ENCODE measurements at regions not wholly inside any gene's neighbourhood (a gene's known extent, or its start where the extent isn't known, plus 50 kb on each side); places are given as distances from the start of the nearest gene placed in this dataset.
A peak's percentile ranks its signal among the peaks of the same experiment; 100 is the strongest.

DNA sequence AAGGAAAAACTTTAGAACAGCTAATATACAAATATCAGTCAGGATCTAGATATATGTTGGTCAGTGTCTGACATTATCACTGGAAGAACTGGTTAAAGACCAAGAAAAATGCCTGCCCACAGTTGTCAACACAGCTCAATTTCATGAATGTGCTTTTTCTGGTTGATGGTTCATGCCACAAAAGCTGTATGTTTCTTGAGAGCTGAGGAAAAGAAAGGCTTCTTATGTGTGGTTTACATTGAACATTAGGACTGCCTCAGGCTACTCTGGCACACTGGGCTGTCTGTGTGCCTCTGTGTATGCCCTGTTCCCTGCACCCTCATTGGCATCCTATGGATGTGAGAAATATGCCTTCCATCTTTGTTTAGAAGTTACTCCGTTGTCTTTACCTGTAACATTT, 218.8 kb upstream of the RGS6 start:
- DNase-seq (ENCODE audit: extremely low read depth, low read depth): no peak

DNA sequence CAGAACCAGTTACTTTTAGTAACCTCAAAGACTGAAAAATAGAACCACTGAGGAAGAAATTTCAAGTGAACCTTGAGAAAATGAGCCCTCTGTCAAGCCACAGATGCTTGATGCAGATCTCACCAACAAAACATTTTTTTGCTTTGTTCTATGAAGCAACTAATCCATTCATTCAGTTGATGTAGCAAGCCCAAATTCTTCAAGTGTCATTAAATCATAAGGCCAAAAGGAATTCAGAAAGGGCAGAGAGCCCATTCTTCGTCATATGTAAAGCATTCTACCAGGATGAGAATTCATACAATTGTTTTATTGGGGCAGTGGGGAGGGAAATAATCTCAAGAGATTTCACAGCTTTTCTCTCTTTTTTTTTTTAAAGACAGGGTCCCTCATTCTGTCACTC, 218.0 kb upstream of the RGS6 start:
- no peak for DNase-seq (ENCODE audit: extremely low read depth, low read depth)

DNA sequence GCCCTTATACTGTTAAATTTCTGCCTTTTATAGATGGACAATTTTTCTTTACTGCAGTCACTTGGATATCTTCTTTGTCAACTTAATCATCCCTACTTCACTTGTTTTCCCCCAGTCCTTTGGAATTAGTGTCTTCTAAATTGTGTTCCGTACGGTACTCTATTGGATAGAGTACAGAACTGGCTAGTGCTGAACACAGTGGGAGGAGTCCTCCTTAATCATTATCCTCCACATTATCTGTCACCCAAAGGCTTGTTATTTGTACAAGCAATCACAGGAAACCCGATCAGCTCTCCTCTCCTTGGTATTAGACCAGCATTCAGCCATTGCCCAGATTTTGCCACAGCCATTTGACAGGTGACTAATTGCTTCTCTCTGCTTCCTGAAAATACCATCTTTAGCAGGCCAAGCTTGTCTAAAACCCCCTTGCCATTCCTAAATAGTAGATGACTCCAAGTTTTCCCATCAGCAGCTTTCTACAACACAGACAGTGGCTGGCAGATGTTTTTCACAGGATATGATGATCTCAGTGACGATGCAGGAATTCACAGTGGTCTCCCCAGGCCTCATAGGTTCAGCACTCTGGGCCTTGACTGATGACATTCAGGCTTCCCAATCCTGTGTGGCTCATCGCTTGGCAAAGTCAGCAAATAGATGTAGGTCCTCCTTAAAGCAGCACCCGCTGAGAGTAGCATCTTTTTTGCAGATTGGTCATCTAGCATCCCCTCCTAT, 216.0 kb upstream of the RGS6 start:
- DNase-seq (ENCODE audit: extremely low read depth, low read depth): no peak

DNA sequence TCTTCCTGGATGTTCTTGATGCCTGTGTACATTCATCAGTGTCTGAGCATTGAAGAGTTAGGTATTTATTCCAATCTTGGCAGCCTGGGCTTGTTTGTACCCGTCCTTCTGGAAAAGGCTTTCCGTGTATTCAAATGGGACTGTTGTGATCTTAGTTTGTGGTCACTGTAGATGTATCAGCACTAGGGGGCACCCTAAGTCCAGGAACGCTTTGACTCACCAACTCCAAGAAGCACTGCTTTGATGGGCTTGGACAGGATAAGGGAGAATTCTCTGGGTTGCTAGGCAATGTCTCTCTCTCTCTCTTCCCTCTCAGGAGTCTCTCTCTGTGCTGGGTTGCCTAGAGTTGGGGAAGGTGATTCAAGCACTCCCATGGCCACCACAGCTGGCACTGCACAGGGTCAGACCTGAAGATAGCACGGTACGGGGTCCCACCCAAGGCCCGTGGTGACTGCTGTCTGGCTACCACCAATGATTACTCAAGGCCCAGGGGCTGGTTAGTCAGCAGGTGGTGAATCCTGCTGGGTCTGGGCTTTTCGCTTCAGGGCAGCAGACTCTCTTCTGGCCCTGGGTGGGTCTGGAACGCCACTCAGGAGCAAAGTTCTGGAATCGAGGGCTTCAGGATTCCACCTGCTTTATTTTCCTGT, 211.1 kb upstream of the RGS6 start:
- peak; percentile 51 for DNase-seq (ENCODE audit: extremely low read depth, low read depth)

DNA sequence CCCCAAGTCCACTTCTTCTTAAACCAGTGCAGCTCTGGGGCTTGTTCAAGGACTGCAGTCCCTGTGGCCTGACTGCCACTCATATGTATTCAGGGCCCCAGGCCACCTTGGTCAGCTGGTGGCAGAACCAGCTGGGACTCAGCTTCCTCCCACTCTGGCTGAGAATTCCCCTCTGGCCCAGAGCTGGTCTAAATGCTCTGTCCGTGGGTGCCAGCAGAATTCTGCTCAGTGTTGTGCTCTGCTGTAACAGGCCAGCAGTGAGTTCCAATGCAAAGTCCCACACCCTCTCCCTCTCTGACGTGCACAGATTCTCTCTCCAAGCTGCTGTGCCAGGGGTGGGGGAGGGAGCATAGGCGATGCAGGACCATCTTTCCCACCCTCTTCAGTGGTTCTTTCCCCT, 210.4 kb upstream of the RGS6 start:
- DNase-seq (ENCODE audit: extremely low read depth, low read depth): no peak

DNA sequence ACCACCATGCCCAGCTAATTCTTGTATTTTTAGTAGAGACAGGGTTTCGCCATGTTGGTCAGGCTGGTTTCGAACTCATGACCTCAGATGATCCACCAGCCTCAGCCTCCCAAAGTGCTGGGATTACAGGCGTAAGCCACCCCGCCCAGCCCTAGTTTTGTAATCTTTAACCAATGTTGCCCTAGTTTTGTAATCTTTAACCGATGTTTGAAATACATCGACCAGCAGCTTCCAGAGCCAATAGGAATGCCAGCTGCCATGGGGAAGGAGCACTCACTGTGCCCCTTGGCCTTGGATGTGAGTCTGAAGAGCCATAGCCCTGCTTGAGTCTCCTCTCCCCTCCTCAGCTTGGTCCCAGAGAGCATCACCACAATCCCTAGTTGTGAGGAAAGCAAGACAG, 209.3 kb upstream of the RGS6 start:
- no peak for DNase-seq (ENCODE audit: extremely low read depth, low read depth)

DNA sequence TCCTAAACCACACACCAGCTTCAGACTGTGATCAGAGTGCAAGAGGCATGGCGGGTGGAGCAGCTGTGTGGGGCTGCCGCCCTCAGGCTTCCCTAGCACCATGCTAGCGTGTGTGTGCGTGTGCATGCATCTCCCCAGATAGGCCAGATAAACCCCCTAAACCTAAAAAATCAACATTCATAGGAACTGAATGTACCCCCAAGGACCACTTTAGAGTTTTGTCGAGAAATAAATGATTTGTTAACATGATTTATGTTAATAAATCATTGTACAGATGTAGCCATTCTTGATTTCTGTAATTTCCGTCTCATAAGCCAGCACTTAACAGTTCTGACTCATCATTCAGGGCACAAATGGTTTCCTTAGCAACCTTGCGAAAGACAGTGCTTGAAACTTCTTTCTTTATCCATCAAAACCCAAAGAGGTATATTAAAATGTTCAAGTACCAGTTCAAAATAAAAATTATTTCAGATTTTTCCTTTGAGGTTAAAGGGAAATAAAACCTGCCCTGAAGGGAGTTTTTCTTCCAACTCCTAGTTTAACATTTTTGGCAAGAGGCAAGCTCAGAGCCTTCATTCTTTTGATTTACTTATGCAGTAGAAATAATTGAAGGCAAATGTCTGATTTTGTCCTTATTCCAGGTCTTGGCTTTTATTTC, 206.2 kb upstream of the RGS6 start:
- no peak for DNase-seq (ENCODE audit: extremely low read depth, low read depth)

DNA sequence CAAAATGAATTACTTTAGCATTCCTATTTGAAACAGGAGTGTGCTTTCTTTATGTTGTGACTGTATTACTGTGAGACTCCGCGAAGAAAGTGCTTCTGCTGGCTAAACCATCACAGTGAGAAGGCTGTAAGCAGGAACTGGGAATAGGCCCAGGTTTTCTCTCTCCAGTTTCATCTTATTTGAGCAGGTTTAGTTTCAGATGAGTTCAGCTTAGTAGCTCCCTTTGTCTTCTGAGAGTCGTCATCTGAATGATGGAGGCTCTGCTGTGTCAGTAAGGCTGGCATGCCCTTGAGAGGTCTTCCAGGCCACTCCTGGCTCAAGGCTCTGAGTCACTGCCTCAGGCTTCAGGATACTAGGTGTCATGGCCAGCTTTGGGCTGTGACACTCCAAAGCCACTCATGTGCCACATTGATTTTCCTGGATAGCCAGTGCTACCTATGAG, 205.6 kb upstream of the RGS6 start:
- DNase-seq (ENCODE audit: extremely low read depth, low read depth): no peak

DNA sequence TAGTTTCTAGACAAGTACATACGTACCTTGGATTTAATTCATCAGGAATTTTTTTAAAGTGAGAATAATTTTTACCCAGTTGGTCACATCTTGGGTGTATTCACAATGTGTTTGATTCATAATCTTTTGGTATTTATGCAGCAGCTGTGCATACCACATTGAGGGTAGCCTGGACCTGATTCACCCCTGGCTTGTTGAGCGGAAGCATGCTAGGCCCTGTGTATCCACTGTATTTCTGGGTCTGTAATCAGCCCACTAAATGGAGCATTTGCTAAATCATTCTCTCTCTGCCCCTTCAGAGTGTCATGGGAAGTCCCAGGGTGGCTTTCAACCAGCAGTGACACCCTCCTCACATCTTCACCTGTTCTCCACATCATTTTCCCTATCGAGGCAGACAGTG, 203.8 kb upstream of the RGS6 start:
- no peak for DNase-seq (ENCODE audit: extremely low read depth, low read depth)

DNA sequence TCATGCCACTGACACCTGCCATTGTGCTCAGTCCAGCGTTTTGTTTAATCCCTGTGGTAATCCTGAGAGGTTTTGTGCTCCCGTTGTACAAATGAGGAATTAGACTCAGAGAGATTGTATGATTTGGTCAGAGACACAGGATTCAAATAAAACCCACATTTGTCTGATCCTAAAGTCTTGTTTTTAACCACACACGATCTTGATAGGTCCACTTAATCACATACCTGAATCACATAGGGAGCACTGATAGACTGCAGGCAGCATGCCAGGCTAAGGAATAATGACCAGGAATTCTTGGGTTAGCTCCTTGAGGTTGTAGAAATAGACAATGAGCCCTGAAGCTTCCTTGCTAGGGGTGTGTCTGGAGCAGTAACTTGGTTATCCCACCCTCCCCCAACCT, 202.6 kb upstream of the RGS6 start:
- DNase-seq (ENCODE audit: extremely low read depth, low read depth): no peak

DNA sequence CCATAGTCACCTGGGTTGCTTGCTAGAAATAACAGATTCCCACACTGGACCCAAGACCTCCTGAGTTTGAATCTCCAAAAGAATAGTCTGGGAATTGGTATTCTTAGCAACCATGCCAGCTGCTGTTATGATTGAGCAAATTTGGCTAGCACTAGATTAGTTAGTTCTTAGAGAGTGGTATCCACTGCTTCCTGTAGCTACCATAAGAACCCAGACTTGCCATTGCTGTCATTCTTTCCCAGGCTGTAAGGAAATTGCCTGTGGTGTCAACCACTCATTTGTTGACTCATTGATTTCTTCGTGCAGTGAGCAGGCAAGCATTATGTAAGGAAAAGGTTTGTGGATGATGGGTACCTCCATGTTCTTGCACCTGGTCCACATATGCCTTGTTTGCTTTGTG, 201.8 kb upstream of the RGS6 start:
- DNase-seq (ENCODE audit: extremely low read depth, low read depth): no peak

DNA sequence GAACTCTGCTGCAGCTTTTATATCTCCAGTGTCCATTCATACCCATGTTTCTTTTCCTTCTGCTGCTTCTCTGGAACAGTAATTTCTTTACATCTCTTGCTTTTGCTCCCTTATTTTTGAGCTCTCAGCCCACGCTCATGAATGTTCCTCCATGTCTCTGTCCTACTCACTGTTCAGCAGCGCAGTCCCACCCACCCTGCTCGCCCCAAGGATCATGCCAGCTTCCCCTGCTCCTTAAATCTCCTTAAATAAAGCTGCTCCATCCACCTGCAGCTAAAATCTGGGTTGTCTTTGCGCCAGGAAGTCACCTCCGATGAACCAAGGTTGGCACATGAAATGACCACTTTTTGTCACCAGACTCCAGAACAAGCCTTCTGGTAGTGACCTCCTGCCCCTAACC, 201.1 kb upstream of the RGS6 start:
- no peak for DNase-seq (ENCODE audit: extremely low read depth, low read depth)

DNA sequence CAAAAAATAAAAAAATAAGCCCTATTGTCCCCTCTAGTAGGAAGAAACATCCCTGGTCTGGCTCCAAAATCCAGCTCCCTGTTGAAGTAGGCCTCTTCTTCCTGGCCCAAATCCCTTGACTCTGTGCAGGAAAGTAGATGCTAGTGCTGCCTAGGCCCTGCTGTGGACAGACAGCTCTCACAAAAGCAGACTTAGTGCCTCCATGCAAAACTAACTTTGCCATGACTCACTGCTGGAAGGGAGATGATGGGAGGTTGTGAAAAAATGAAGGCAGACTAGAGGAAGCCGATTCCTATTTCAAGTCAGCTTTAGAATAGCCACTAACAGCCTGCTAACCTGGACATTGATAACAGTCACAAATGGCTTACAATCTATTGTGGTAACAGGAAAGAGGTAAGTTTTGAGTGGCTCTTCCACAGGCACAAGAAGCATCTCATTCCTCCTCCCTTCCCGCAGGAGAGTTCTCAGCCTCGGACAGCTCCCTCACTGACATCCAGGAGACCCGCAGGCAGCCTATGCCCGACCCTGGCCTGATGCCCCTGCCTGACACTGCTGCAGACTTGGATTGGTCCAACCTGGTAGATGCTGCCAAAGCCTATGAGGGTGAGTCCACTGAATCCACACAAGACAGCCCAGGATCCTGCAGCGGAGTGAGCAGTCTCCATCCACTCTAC, 198.9 kb upstream of the RGS6 start:
- no peak for DNase-seq (ENCODE audit: extremely low read depth, low read depth)

DNA sequence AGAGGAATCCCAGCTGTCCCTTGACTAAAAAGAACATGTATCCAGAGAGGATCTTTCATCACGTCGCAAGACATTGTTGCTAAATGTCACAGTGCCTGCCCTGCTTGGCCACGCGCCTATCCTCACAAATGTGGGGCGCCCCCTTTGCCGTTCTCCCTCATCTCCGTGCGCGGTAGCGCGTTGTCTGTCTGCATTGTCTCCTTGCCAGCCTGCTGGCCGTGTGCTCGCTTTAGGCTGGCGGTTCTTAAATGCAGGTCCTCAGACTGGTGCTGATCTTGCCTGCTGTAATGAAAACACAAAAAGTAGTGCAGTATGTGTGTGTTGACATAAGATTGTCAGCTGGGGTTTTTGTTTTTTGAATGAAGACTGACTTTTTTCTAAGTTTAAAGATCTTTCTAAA, 198.2 kb upstream of the RGS6 start:
- DNase-seq (ENCODE audit: extremely low read depth, low read depth): no peak

DNA sequence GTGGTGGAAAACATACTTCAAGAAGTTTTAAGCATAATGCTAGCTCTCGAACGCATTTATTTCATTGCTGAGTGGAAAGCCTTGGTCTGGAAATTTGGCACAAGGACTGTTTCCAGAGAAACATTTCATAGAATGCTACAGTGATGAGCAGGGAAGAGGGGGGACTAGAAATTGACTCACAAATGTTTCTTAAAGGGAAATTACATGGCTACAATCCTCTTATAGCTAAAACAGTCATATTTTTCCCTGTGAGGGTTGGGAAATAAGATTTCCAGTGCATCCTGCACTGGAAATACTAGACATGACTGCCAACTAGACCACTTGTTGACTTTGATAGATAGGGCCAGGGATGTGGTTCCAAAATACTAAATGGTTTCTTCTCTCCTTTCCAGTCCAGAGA, 197.3 kb upstream of the RGS6 start:
- no peak for DNase-seq (ENCODE audit: extremely low read depth, low read depth)

DNA sequence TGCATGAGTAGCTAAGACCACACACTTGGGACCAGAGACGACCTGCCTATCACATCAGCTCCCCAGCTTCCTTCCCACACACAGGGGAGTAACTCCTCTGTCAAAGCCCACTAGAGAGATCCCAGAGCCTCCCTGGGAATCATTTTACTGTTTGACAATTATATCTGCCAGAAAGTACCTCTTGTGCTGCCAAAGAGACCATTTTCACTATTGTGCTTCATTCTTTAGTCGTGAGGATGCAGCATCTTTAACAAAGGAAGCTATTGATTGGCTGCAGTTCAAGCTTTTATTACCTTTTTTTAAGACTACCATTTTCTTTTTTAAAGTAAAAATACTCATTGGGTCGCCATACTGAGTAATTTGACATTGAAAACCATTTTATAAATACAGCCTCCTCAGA, 194.5 kb upstream of the RGS6 start:
- no peak for DNase-seq (ENCODE audit: extremely low read depth, low read depth)

DNA sequence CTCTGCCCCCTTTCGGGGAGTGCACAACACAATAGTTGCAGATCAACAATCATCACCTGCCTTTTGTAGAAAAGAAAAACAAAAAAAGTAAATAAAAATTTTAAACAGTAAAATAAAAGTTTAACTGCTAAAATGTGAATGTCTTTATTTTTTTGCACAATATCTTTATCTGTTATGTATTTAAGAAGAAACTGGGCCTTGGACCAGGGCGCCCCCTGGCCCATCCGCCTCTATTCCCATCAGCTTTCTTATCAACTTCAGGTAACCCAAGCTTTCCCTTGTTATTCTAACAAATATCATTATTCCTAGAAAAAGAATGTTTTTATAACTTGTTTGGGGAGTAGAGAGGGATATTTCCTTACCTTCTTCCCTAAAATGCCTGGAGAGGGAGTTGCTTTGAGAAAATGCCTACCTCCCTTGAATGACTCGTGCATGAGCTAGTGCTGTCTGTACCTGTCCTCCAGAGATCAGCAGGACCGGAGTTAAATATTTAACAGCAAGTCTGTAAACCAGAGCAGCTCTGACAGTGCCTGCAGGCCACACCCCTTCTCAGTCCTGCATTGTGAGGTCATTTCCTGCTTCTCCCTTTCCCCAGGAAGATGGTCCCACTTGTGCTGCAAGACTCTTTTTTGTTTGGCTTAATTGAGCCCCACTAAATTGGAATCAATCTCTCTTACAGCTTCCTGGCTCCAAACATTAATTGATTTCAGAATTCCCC, 192.8 kb upstream of the RGS6 start:
- no peak for DNase-seq (ENCODE audit: extremely low read depth, low read depth)

DNA sequence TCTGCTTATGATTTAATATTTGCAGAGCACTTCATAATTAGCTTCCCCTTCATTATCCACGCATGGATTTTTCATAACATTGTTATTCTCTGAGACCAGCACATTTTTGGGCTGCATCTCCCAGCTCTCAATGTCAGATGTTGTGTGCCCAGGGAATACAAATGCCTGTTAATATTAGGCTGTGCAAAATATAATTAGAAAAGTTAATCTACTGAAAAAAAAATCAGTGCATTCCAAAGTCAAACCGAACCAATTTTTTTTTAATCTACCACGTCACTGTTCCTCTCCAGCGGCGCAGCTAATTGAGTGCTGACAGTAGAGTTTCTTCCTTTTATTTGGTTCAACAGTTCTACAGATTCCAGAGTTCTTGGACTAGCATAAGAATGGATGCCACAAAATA, 191.0 kb upstream of the RGS6 start:
- no peak for DNase-seq (ENCODE audit: extremely low read depth, low read depth)

DNA sequence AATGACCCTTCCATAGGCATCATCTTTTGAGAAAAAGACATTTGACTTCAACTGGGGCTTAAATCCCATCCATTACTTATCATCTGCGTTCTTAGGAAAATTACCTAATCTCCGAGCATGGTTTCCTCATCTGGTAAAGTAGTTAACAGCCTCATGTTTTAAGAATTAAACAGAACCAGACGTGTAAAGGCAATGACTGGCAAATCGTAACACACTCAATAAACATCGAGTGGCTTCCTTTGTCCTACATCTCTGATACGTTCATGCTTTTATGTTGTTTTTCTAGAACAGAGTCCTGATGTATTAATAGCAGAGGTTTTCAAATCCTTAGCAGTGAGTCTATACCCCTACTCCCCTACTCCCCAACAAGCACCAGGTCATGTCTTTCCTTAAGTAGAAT, 189.7 kb upstream of the RGS6 start:
- no peak for DNase-seq (ENCODE audit: extremely low read depth, low read depth)

DNA sequence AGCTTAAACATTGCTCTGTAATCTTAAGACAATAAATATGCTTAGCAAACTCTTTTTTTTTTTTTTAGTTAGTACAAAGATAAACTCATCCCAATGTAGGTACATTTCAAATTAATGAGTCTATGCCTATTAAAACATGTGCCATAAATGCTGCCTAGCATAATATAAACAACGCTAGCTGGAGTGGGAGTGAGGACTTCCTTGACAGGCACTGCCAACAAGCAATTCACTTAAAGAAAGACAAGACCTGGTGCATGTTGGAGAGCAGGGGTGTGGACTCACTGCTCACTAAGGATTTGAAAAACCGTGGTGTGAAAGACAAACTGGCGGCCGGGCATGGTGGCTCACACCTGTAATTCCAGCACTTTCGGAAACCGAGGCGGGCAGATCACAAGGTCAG, 187.2 kb upstream of the RGS6 start:
- no peak for DNase-seq (ENCODE audit: extremely low read depth, low read depth)

DNA sequence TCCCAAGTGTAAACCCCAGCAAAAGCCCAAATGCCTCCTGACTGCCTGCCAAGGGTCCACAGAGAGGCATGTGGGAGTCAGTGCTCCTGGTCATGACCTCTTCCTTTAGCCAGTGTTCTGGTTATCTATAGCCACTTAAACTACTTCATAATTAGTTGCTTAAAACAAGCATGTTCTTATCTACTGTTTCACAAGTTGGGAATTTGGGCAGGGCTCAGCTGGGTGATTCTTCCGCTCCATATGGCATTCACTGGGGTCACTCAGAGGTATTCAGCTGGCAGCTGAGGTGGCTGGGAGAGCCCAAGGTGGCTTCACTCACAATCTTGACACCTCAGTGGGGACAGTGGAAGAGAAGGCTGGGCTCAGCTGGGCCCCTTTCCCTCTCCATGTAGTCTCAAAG, 184.0 kb upstream of the RGS6 start:
- DNase-seq (ENCODE audit: extremely low read depth, low read depth): no peak

All from NCI-H460 (cell line).